GM23338 (cell line): ENCODE measurements at regions not wholly inside any gene's neighbourhood (a gene's known extent, or its start where the extent isn't known, plus 50 kb on each side); places are given as distances from the start of the nearest gene placed in this dataset.
"Not testable (repeated sequence)": the region's sequence is repeated elsewhere in the genome, so short reads cannot be mapped to it uniquely, and the experiment has no call there.

ENCODE experiments used
- EZH2 ChIP-seq: fragments of 200-600 bp; sonication (generic); IDR thresholded peaks from one replicate; pipeline ENCODE4 v1.8.0; 2017; ENCODE audit warnings: antibody characterized with exemption, mild to moderate bottlenecking, low read depth; ENCODE audit not compliant: unreplicated experiment
- EZH2phosphoT487 ChIP-seq: fragments of 200-600 bp; sonication (generic); IDR thresholded peaks from one replicate; pipeline ENCODE4 v1.8.1; 2018; ENCODE audit warnings: antibody characterized with exemption; ENCODE audit not compliant: unreplicated experiment
- POLR2AphosphoS5 ChIP-seq: IDR thresholded peaks from 2 replicates; pipeline ENCODE4 v1.6.1; 2016; ENCODE audit warnings: antibody characterized with exemption, low read depth

GRCh38 chr10:18951072-18951823 is 97.4 kb upstream of the MALRD1 start:
- TF ChIP-seq POLR2AphosphoS5, EZH2, EZH2phosphoT487: not testable (repeated sequence)
